ENCODE measurements at regions not wholly inside any gene's neighbourhood (a gene's known extent, or its start where the extent isn't known, plus 50 kb on each side); places are given as distances from the start of the nearest gene placed in this dataset.

DNA sequence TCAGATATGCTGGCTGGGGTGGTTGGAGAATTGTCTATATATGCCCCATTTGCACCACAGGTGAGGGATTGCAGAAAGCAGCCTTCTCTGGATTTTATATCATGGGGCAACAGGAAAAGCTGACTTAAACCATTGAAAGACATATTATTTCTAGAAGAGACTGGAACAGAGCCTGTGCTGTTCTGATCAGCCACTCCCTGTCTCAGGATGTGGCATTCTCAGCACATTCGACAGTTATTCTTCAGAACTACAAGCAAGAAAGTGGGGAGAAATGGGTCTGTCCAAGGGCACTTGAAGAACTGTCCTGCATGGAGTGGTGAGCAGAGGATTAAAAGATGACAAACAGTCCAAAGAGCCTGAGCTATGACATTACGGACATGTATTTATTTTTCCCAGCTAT lies 67.8 kb upstream of the EPHA5 start:
- TF ChIP-seq, protein P1, sequence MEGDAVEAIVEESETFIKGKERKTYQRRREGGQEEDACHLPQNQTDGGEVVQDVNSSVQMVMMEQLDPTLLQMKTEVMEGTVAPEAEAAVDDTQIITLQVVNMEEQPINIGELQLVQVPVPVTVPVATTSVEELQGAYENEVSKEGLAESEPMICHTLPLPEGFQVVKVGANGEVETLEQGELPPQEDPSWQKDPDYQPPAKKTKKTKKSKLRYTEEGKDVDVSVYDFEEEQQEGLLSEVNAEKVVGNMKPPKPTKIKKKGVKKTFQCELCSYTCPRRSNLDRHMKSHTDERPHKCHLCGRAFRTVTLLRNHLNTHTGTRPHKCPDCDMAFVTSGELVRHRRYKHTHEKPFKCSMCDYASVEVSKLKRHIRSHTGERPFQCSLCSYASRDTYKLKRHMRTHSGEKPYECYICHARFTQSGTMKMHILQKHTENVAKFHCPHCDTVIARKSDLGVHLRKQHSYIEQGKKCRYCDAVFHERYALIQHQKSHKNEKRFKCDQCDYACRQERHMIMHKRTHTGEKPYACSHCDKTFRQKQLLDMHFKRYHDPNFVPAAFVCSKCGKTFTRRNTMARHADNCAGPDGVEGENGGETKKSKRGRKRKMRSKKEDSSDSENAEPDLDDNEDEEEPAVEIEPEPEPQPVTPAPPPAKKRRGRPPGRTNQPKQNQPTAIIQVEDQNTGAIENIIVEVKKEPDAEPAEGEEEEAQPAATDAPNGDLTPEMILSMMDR (conservative IDR thresholded peaks at IDR 0.05; ENCODE audit: low read depth, low read length): no peak
- TF ChIP-seq EZH2 (IDR thresholded peaks at IDR 0.05; ENCODE audit: borderline replicate concordance, low read depth, low read length, poor library complexity, severe bottlenecking): no peak
